ENCODE measurements at regions not wholly inside any gene's neighbourhood (a gene's known extent, or its start where the extent isn't known, plus 50 kb on each side); places are given as distances from the start of the nearest gene placed in this dataset.

DNA sequence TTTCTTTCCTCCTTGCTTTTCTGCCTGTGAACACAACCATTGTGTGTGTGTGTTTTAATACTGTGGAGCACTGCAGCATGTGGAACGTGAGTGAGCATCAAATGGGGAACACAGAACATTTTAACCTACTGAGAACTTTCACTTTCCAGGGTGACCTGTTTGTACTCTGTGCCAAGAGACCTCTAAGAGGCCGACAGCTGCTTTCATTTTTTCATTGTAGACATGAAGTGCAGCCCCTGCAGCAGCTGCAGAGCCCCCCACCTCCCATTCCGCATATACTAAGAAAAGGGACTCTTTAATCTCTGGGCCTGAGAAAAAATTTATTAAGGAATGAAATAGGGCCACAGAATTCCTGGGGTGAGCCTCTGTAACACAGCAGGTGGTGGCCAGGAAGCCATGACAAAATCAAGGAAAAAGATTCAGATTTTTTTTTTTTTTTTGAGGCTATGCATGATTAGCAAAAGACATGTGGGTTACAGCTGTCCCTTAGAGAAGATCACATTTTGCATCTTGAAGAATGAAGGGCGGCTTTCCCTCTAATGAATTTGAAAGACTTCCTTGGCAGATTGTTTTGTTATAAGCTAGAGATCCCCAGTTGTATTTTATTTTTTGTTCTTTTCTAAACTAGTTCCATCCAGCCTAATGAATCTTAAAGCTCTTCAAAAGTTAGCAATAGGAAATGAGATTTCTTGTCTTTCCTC, 503.4 kb downstream of the CD109 start:
- TF ChIP-seq, protein P1, sequence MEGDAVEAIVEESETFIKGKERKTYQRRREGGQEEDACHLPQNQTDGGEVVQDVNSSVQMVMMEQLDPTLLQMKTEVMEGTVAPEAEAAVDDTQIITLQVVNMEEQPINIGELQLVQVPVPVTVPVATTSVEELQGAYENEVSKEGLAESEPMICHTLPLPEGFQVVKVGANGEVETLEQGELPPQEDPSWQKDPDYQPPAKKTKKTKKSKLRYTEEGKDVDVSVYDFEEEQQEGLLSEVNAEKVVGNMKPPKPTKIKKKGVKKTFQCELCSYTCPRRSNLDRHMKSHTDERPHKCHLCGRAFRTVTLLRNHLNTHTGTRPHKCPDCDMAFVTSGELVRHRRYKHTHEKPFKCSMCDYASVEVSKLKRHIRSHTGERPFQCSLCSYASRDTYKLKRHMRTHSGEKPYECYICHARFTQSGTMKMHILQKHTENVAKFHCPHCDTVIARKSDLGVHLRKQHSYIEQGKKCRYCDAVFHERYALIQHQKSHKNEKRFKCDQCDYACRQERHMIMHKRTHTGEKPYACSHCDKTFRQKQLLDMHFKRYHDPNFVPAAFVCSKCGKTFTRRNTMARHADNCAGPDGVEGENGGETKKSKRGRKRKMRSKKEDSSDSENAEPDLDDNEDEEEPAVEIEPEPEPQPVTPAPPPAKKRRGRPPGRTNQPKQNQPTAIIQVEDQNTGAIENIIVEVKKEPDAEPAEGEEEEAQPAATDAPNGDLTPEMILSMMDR (IDR thresholded peaks at IDR 0.05): no peak
- no peak for TF ChIP-seq POLR2A (IDR thresholded peaks at IDR 0.05)
